ENCODE measurements at regions not wholly inside any gene's neighbourhood (a gene's known extent, or its start where the extent isn't known, plus 50 kb on each side); places are given as distances from the start of the nearest gene placed in this dataset.
"Not testable (repeated sequence)": the region's sequence is repeated elsewhere in the genome, so short reads cannot be mapped to it uniquely, and the experiment has no call there.

DNA sequence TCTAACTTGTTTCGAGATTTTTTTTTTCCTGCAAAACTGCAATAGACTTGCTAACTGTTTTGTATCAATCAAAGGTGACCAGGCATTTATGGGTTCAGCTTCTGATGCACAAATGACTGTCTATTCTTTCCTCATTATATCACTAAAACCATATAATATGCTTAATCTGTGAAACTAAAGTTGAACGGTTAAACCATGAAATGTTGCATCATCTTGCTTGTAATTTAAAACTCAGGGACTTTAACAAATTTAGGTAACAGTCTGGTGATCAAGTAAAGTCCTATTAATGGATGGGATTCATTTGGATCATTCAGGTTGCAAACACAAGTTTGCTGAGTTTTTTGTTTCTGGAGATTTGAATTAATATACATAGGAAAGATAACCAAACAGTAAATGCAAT, 232.0 kb upstream of the LUZP2 start:
- intact Hi-C loops (cut with DNase I): no loop called here
- DNase-seq (no peak), ATAC-seq (ENCODE audit: poor library complexity) (no peak)

DNA sequence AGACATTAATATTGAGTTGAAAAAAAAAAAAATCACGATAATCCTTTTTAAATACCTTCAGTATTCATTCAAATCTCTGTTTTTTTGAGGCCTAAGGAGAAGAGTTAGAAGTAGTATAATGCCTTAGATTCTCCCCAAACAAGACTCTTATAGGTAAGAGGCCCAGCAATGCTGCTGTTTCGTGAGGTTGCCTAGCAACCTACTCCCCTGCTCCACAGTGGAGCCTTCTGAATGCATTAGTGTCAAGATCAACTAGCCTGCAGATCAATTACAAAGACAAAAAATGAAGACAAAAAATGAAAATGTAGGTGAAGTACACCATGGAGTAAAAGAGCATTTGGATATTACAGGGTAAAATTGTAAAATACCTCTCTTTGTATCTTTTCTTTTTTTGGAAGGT, 229.8 kb upstream of the LUZP2 start:
- intact Hi-C loops (cut with DNase I): no loop called here
- no peak for DNase-seq
- no peak for ATAC-seq (ENCODE audit: poor library complexity)

DNA sequence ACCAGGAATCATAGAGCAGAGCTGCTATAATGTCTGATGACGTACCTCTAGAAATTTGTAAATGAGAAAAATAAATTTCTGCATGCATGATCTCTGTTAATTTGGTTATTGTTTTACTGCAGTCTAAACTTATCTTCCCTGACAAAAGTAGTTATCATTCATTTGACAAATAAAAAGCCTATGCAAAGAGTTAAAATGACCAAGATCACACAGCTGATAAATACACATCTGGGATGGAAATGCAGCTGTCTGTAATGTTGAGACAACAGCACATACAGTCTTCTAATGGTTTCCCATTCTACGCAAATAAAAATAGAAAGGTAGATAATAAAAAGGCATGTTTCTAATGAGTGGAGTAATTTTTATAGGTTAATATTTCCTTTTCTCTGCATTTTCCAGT, 225.1 kb upstream of the LUZP2 start:
- intact Hi-C loops (cut with DNase I): no loop called here

DNA sequence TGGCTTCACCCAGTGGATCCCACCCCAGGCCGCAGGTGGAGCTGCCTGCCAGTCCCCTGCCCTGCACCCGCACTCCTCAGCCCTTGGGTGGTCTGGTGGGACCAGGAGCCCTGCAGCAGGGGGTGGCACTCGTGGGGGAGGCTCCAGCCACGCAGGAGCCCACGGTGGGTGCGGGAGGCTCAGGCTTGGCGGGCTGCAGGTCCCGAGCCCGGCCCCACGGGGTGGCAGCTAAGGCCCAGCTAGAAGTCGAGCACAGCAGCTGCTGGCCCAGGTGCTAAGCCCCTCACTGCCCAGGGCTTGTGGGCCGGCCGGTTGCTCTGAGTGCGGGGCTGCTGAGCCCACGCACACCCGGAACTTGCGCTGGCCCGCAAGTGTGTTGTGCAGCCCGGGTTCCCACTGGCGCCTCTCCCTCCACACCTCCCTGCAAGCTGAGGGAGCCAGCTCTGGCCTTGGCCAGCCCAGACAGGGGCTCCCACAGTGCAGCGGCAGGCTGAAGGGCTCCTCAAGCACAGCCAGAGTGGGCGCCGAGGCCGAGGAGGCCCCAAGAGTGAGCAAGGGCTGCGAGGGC, 222.6 kb upstream of the LUZP2 start:
- ATAC-seq (ENCODE audit: poor library complexity); intact Hi-C loops (cut with DNase I): not testable (repeated sequence)
- DNase-seq: peak; percentile 33

More for the DNA sequence above, 225.1 kb upstream of the LUZP2 start:
- DNase-seq (no peak), ATAC-seq (ENCODE audit: poor library complexity) (no peak)

DNA sequence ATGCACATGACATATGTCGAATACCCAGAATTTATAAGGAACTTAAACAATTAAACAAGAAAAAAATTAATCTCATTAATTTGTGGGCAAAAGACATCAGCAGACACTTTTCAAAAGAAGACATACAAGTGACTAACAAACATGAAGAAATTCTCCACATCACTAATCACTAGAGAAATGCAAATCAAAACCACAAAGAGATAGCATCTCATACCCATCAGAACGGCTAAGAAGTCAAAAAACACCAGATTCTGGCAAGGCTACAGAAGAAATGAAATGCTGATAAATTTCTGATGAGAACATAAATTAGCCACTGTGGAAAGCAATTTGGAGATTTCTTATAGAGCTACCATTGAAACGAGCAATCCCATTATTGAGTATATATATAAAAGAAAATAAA, 210.6 kb upstream of the LUZP2 start:
- intact Hi-C loops (cut with DNase I): no loop called here
- ATAC-seq (ENCODE audit: poor library complexity): no peak
- no peak for DNase-seq

DNA sequence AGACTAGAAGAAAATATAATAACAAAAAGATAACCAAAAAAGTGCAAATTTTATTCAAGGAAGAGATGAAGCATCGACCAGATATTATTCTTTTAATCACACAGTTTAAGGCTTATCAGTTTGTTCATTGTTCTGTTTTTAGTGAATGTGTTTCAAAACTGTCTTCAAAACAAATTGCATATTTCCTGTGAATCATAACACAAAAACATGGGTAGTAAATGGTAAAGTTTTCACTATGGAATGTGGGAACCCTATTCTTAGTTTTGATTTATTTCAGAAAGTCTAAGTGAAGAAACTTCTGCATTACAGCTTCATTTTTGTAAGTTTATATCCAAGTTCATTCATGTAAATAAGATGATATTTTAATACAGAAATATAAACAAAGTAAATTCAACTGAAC, 207.6 kb upstream of the LUZP2 start:
- intact Hi-C loops (cut with DNase I): no loop called here
- DNase-seq (no peak), ATAC-seq (ENCODE audit: poor library complexity) (no peak)

DNA sequence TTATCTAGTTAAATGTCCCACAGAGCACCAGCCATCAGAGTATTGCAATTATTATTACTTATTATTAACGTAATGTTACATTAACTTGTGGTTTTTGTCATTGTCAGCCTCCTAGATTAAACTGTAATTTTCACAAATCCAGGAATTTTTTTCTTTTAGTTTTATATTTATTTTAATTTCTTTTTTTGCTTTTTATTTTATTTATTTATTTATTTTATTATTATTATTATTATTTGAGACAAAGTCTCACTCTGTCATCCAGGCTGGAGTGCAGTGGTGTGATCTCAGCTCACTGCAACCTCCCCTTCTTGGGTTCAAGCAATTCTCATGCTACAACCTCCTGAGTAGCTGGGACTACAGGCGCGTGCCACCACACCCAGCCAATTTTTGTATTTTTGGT, 202.9 kb upstream of the LUZP2 start:
- DNase-seq (no peak), ATAC-seq (ENCODE audit: poor library complexity) (no peak)
- intact Hi-C loops (cut with DNase I): no loop called here

DNA sequence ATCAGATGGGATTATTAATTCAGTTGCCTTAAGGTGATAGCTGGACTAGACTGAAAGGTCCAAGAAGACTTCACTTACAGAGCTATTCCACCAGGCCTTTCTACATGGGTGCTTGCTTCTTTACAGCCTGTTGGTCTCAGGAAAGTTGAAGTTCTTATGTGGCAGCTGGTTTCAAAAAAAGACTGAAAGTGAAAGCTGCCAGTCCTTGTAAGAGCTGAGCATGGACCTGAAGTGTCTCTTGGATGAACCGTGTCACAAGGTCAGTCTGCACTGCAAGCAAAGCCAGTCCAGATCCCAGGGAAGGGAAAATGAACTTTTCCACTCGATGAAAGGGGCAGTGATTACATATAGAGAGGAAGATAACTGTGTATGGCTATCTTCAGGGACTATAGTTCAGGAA, 201.5 kb upstream of the LUZP2 start:
- DNase-seq: no peak
- no peak for ATAC-seq (ENCODE audit: poor library complexity)
- intact Hi-C loops (cut with DNase I): no loop called here

DNA sequence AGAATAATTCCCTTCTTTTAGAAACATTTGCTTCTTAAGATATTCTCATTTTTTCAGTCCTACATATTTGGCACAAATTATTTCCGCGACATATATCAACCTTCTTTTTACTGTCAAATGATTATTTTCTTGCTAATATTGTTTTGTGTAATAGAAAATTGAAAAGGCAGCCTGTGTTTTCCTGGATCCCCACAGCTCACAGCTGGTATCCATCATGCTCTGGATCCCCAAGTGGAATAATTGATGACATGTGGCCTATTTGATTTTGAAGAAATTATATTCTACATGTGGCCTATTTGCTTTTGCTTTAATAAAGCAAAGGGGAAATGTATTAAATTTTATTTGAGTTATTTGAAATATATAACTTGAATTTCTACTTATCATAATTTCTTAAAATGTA, 199.4 kb upstream of the LUZP2 start:
- DNase-seq (no peak), ATAC-seq (ENCODE audit: poor library complexity) (no peak)
- intact Hi-C loops (cut with DNase I): no loop called here

DNA sequence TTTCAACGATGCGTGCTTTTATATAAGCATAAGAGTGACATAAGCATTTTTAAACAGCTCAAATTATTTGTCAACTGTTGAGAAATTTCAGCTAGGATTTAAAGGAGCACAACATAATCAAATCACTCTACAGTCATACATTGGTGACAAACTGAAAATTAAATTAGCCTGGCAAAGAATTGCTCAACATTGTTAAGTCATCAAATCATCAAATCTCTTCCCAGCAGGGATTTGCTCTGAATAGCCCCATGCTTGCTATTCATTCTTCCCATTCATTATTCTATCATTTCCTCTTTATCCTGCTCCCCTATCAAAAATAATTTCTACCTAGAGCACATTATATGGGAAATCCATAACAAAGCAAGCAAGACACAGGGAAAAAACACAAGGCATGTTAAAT, 198.7 kb upstream of the LUZP2 start:
- DNase-seq: no peak
- ATAC-seq (ENCODE audit: poor library complexity): no peak
- intact Hi-C loops (cut with DNase I): no loop called here

DNA sequence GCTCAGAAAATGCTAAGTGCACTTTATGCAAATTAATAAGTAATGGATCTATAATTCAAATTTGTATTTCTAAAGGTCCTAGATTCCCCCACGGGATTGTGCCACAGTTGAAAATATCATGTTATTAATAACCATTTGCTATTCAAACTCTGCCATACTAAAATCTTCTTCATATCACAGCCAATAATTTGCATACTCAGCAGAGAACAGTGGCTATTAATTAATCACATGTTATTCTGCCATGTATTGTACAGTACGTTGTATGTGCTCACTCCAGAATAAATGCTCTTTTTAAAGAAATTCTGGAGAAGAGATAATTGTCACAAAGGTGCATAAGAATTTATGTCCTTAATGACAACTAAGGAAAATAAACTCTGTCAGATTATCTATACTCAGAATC, 184.9 kb upstream of the LUZP2 start:
- DNase-seq (no peak), ATAC-seq (ENCODE audit: poor library complexity) (no peak)
- intact Hi-C loops (cut with DNase I): no loop called here

DNA sequence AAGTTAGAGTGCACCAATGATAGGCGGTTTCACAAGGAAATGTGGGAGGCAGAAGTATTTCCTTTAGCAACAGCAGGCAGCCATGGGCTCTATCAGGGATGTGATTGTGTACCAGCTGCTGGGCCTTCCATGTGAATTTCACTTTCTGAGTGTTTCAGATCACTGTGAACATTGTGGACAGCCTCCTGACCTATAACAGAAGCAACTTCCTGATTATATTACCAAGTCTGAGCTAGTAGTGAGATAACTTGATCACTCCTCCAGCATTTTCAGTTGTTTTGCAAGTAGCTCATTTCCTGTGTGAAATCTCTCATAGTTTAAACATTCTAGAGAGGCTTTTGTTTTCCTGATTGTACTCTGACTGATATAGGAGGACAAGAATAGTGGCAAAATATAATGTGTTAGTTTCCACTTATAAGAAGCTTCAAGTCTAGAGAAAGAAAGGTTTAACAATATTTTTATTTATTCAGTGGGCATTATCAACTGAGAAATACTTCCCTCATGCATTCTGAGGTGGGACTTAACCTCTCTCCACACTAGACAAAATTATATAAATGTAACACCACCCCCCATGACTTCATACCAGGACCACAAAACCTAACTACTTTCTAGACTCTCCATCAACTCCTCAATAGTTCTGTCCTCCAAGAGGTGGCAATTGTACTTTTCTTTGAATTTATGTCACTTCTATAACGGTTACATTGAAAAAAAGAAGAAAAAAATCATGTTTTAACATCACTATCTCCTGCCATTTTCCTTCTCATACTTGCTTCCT, 184.2 kb upstream of the LUZP2 start:
- no peak for ATAC-seq (ENCODE audit: poor library complexity)
- intact Hi-C loops (cut with DNase I): no loop called here
- no peak for DNase-seq

DNA sequence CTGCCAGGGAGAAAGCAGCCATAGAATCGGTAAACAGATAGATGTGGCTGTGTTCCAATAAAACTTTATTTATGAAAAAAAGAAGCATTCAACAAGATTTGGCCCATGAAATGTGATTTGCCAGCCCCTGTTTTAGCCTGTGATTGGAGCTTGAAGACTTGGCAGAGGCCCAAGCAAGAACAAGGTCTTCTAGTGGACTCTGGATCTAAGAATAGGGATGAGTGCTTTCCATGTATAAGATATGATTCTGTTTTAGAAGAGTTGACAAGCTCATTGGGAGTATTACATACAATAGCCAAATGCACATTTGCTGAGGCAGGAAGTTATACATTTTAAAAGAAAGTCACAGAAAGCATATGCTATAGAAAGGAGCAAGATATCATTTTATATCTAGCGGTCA, 175.6 kb upstream of the LUZP2 start:
- intact Hi-C loops (cut with DNase I): no loop called here
- ATAC-seq (ENCODE audit: poor library complexity) (peak; percentile 72), DNase-seq (no peak)

DNA sequence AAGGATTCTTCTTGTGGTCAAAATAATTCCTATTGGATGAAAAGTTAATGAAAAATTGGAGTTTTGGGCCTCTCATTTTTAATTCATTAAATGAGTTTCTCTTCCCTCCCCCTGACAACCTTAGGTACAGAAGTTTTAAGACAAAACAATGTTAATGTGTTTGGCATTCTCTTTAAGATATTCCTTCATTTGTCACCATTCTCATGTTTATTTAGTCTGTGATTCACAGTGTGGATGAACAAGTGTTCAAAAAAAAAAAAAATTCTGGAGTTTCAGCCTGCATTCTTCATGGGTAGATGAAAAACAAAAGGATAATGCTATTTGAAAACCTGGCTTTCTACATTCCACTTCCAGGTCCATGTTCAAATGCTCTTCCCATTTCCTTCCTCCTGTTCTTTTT, 172.6 kb upstream of the LUZP2 start:
- ATAC-seq (ENCODE audit: poor library complexity) (no peak), DNase-seq (no peak)
- intact Hi-C loops (cut with DNase I): no loop called here

DNA sequence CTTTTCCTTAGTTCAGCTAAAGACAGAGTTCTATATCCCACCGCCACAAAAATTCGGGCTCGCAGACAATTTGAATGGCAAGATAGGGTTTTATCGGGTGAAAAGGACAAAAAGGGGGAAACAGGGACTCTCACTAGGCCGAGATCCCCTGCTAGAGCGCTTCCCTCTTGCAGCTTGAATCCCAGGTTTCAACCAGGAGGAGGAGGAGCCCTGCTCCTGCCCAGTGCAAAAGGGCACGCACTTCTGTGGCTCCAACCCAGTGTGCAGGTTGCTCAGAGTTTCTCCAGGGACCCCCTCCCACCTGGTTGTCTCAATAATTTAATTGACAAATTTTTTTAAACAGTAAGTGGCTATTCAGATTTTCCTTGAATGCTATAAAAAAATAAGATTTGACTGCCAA, 152.6 kb upstream of the LUZP2 start:
- intact Hi-C loops (cut with DNase I): no loop called here
- ATAC-seq (ENCODE audit: poor library complexity): no peak

DNA sequence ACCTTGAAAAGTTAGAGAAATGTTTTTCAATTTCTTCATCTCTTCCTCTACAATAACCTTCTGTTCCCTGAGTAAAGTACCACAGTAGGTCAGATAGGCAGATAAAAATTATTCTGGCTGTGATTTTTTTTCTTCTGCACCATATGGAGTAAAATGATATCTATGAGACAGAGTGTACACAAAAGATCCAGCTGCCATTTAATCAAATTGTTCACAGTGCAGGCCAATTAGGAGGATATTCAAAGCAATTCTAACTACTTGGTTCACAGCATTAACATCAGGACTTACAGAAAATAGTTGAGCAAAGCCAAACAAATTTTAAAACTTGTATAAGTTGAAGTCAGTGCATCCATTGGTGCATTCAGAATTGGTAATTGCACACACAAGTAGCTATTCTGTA, 147.9 kb upstream of the LUZP2 start:
- intact Hi-C loops (cut with DNase I): no loop called here
- DNase-seq (no peak), ATAC-seq (ENCODE audit: poor library complexity) (no peak)

More for the DNA sequence above, 152.6 kb upstream of the LUZP2 start:
- DNase-seq: no peak

DNA sequence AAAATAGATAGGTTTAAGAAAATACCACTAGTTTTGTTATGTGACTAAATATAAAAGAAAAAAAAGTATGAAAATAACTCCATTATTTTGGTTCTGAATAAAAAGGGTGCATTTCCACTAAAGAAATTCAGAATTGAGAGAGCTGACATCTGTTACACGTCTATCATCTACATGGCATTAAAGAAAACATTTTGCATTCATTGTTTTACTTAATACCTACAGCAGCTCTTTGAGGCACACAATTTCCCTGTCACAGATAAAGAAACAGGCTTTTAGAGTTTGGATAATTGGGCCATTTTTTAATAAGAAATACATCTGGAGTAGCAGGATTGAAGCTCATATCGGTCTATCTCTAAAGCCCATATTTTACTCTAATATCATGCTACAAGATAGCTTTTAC, 145.7 kb upstream of the LUZP2 start:
- no peak for DNase-seq
- intact Hi-C loops (cut with DNase I): no loop called here
- ATAC-seq (ENCODE audit: poor library complexity): no peak

DNA sequence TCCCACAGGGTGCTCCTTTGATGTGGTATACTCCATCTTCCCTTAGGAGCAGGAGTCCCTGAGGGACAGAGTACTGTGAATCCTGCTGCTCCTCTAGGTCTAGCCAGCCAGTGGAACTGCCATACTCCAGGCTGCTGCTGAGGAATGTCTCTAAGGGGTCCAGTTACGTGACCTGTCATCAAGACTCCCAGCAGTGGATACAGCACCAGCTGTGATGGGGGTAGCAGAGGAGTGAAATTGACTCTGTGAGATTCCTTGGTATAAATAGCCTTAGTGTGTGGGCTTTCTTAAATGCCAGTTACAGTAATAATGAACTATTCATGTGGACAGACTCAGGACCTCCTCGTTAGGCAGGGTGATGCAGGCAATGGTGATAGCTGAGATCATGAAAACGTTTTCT, 140.4 kb upstream of the LUZP2 start:
- intact Hi-C loops (cut with DNase I): no loop called here
- ATAC-seq (ENCODE audit: poor library complexity) (no peak), DNase-seq (no peak)

DNA sequence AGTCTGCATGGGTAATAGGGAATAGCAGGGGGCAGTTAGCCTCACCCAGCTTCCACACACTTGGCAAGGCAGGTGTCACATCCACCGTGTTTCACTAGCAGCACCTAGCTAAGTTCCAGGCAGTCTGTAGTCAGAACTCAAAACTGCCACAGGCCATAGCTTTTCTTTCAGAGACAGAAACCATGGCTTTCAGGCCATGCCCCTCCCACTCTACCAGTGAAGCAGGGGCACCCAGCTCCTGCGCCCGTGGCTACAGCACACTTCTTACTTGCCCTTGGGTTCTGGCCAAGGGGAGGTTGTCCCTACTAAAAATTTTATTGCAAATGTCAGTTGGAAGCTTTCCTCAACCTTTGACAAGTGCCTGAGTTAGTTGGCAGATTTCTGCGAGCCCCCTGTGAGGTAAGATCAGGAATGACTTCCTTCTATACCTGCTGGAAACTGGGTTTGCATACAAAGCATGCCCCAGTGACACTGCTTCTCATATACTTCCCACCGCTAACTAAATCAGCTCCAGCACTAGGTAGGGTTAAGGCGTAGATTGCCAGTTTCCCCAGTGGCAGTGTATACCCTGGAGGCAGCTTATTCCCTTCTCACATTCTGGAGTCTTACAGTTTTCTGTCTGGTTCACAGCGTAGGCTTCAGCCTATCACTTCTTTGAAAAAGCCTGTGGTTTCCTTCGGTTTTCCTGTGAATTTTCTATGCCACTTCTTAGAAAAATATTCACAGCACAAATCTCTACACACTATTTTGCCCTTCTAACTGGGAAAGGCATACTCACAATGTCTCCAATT, 139.0 kb upstream of the LUZP2 start:
- no peak for ATAC-seq (ENCODE audit: poor library complexity)
- intact Hi-C loops (cut with DNase I): no loop called here
- DNase-seq: no peak

DNA sequence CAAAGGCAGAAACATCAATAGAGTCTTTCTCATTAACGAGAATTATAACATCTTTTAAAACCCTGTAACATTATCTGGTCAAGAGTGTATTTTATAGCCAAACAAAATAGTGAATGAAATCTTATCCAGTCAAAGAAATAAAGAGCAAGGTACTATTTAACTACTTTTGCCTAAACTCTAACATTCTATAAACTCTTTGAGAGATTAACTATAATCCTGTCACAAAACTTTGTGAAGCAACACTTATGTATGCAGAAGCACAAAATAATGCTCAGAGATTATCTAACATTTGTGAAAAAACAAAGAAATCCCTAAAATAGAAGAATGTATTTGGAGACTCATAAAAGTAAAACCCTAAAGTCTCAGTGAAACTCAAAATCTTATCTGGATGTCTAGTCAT, 124.4 kb upstream of the LUZP2 start:
- no peak for ATAC-seq (ENCODE audit: poor library complexity)
- intact Hi-C loops (cut with DNase I): no loop called here
- no peak for DNase-seq

All from Right ventricle myocardium superior (tissue), 1 donor.